GM12874 (cell line): ENCODE measurements at regions not wholly inside any gene's neighbourhood (a gene's known extent, or its start where the extent isn't known, plus 50 kb on each side); places are given as distances from the start of the nearest gene placed in this dataset.

Experiments used
- TF ChIP-seq, protein P1 (sequence below): IDR thresholded peaks from 2 replicates; pipeline ENCODE4 v1.5.1; 2011; ENCODE audit warnings: low read depth, mild to moderate bottlenecking, control low read depth, low read length, moderate library complexity; ENCODE audit not compliant: insufficient read depth

- TF ChIP-seq, protein P1, sequence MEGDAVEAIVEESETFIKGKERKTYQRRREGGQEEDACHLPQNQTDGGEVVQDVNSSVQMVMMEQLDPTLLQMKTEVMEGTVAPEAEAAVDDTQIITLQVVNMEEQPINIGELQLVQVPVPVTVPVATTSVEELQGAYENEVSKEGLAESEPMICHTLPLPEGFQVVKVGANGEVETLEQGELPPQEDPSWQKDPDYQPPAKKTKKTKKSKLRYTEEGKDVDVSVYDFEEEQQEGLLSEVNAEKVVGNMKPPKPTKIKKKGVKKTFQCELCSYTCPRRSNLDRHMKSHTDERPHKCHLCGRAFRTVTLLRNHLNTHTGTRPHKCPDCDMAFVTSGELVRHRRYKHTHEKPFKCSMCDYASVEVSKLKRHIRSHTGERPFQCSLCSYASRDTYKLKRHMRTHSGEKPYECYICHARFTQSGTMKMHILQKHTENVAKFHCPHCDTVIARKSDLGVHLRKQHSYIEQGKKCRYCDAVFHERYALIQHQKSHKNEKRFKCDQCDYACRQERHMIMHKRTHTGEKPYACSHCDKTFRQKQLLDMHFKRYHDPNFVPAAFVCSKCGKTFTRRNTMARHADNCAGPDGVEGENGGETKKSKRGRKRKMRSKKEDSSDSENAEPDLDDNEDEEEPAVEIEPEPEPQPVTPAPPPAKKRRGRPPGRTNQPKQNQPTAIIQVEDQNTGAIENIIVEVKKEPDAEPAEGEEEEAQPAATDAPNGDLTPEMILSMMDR = no peak
Observed at GRCh38 chr2:116975608-116976007, 838.9 kb upstream of the DDX18 start.

- TF ChIP-seq, protein P1 = no peak
Observed at GRCh38 chr2:116979916-116980764, 834.4 kb upstream of the DDX18 start.

DNA sequence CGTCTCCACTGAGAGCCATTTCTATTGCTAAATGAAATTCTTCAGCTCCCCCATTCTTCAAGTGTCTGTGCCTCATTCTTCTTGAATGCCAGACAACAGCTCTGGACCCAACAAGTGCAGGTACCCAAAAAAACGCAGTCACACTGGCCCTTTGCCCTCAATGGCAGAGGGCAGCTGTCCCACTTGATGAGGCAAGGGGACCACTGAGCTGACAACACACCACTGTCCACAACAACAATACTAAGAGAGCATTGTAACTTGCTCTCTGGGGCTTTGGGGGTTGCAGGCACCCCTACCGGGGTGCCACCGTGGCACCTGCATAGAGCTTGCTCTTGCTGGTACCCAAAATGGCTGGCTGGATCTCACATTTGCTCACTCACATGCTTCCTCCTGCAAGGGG, 827.0 kb upstream of the DDX18 start:
- TF ChIP-seq, protein P1 = no peak

- TF ChIP-seq, protein P1 = no peak
Observed at GRCh38 chr2:116988303-116988702, 826.2 kb upstream of the DDX18 start.

DNA sequence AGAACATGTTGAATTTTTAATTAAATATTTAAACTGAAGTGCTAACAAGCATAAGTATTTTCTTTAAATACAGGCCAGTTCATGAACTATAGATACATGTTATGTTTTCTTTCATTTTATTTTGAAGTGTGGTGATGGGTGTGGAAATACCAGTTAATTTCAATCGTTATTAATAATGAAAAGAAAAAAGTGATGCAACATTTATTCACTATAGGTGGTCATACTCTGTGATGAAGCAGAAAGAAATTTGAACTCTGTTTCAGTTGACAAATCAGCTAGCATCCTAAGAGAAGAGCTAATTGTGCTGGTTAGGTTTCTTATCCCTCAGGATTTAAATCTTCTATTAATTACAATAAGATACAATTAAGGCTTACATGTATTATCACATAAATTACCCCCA, 795.1 kb upstream of the DDX18 start:
- TF ChIP-seq, protein P1 = no peak

DNA sequence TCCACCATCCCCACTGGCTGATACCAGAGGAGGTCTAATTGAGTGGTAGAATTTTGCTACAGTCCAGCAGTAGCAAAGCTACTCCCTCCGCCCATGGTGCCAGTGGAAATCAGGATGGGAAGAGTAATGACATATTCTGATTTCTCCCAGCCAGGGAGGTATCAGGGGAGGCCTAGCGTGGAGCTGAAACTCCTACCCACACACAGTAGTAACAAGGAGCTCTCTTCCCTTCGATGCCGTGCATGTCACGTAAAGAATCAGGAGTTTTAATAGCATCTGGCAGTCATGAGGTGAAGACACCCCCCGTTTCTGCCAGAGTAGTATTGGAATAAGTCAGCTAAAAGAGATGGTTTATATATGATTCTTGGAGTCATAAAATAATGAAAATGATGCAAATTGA, 786.8 kb upstream of the DDX18 start:
- TF ChIP-seq, protein P1 = no peak

DNA sequence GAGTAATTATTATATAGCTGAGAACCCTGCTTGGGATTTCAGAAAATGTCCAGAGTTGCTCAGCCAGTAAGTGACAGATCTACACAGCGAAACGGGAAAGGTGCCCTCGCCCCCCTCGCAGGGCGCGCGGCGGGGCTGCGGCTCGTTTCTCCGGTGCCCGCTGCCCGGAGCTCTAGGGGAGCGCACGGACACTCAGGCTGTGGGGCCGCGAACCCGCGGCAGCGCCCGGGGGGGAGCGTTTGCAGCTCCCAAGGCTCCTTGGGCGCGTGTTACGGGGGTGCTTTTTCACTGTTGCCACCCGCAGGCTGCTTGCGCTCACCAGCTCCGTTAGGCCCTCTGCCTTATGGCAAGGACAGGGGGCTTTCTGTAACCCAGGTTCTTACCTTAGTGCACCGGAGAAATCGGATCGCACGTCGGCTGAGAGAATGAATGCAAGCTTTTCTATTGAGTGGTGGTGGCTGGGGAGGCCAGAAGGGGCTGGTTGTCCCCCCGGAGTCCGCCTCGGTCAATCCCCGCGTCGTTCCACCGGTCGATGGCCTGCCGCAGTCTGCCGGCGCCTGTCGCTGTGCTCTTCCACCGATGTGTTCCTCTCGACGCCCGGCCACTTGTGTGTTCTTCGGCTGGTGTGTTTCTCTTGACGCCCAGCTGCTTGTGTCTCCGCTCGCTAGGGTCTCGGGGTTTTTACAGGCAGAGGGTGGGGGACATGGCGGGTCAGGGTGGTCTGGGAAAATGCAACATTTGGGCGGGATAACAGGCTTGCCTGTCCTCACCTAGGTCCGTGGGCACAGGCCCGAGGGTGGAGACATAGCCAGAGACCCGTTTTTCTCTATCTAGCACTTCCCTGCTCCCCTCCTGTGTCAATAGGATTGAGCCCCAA, 758.8 kb upstream of the DDX18 start:
- TF ChIP-seq, protein P1 = no peak
